ENCODE measurements at regions not wholly inside any gene's neighbourhood (a gene's known extent, or its start where the extent isn't known, plus 50 kb on each side); places are given as distances from the start of the nearest gene placed in this dataset.

GRCh38 chr15:47371939-47372338 is 345.4 kb upstream of the SEMA6D start:
- Histone ChIP-seq H2AFZ (ENCODE audit: low read length) (no peak overlapping the region), H3K27me3 (ENCODE audit: control insufficient read depth in 1 of 2, insufficient read depth in 2 of 2, low read length in 2 of 2) (no peaks in the 10 kb centered on the region), H3K36me3 (replicated peaks in 1 of 2; ENCODE audit: control insufficient read depth in 1 of 2, insufficient read depth in 2 of 2, low read length in 2 of 2) (no peaks in the 10 kb centered on the region), H4K20me1 (ENCODE audit: insufficient read depth, low read length) (no peaks in the 10 kb centered on the region), H3K27ac (ENCODE audit: extremely low read length, insufficient read depth, low read length) (no peak overlapping the region), H3K9ac (ENCODE audit: insufficient read depth, low read depth, low read length) (no peak overlapping the region), H3K4me2 (ENCODE audit: low read depth, low read length) (no peak overlapping the region), H3K79me2 (ENCODE audit: insufficient read depth, low read length) (no peaks in the 10 kb centered on the region), H3K9me3 (ENCODE audit: low read length) (peaks cover 31% of the 10 kb centered on the region), H3K4me3 (replicated peaks in 1 of 3; ENCODE audit: insufficient read depth in 1 of 3, low read depth in 2 of 3, low read length in 3 of 3) (no peak overlapping the region), H3K4me1 (ENCODE audit: insufficient read depth, low read length) (no peaks in the 10 kb centered on the region)
- FAIRE-seq = no peak
- ChIA-PET POLR2A (no interaction called here), CTCF (ENCODE audit: low intra/inter-chr PET ratio, low total read pairs) (no interaction called here)
- intact Hi-C loops (cut with micrococcal nuclease; ENCODE audit: unreplicated experiment) = no loop called here
- in situ Hi-C loops (cut with HindIII; ENCODE audit: extremely low pct_ligation_motif_present, low pct_unique_long_range_greater_than_20kb) = no loop called here
- 0% methylated on average over 2 of the region's 2 CpGs for WGBS (ENCODE audit: low lambda C conversion rate)
- TF ChIP-seq ARID2 (CRISPR knock-in tag; IDR thresholded peaks at IDR 0.05; ENCODE audit: borderline replicate concordance) (no peak), ZBTB43 (CRISPR knock-in tag; conservative IDR thresholded peaks at IDR 0.05) (no peak), NFIC (IDR thresholded peaks at IDR 0.05; ENCODE audit: low read length) (no peak), ZNF607 (CRISPR knock-in tag; IDR thresholded peaks at IDR 0.05; ENCODE audit: borderline replicate concordance) (no peak), FOSL2 (CRISPR knock-in tag; IDR thresholded peaks at IDR 0.05) (no peak), ZNF326 (CRISPR knock-in tag; IDR thresholded peaks at IDR 0.05; ENCODE audit: borderline replicate concordance) (no peak), ZNF574 (CRISPR knock-in tag; IDR thresholded peaks at IDR 0.05) (no peak), SCMH1 (CRISPR knock-in tag; IDR thresholded peaks at IDR 0.05; ENCODE audit: borderline replicate concordance) (no peak), CC2D1A (CRISPR knock-in tag; IDR thresholded peaks at IDR 0.05) (no peak), KDM1A (CRISPR knock-in tag; IDR thresholded peaks at IDR 0.05) (no peak), KLF13 (CRISPR knock-in tag; IDR thresholded peaks at IDR 0.05) (no peak), GABPB1 (CRISPR knock-in tag; IDR thresholded peaks at IDR 0.05) (no peak), PHB2 (IDR thresholded peaks at IDR 0.05; ENCODE audit: partially characterized antibody) (no peak), TOPORS (CRISPR knock-in tag; IDR thresholded peaks at IDR 0.05) (no peak), ZNF790 (CRISPR knock-in tag; IDR thresholded peaks at IDR 0.05; ENCODE audit: borderline replicate concordance) (no peak)
- BruUV-seq (replicated peaks) = no TSS peak
- DNase-seq (ENCODE audit: low spot score) = no peak
- ATAC-seq = no peak
